Sigmoid colon (tissue), 6 donors: ENCODE measurements at regions not wholly inside any gene's neighbourhood (a gene's known extent, or its start where the extent isn't known, plus 50 kb on each side); places are given as distances from the start of the nearest gene placed in this dataset.

Source experiments
- DNase-seq: peaks from one replicate; pipeline ENCODE4 v3.0.0-alpha.2; 2019
- H3K27ac ChIP-seq, 4 donors: fragments of 200-600 bp; sonication (generic); one replicate each; pipeline ENCODE4 v1.5.1; 2016 to 2019; ENCODE audit warnings: mild to moderate bottlenecking in 1 of 4
- H3K27me3 ChIP-seq, 3 donors: fragments of 200-600 bp; sonication (generic); one replicate each; pipeline ENCODE4 v1.5.1; 2019; ENCODE audit warnings: mild to moderate bottlenecking in 1 of 3
- H3K36me3 ChIP-seq, 4 donors: fragments of 200-600 bp; sonication (generic); one replicate each; pipeline ENCODE4 v1.5.1; 2016 to 2019
- H3K4me1 ChIP-seq, 4 donors: fragments of 200-600 bp; sonication (generic); one replicate each; pipeline ENCODE4 v1.5.1; 2017 to 2019
- H3K4me3 ChIP-seq, 4 donors: fragments of 200-600 bp; sonication (generic); one replicate each; pipeline ENCODE4 v1.5.1; 2017 to 2019; ENCODE audit warnings: mild to moderate bottlenecking in 2 of 4, moderate library complexity in 1 of 4
- H3K9me3 ChIP-seq, 4 donors: fragments of 200-600 bp in 3 of 4; sonication (generic) in 3 of 4; one replicate each; pipeline versions ENCODE4 v1.5.1 to v1.6.1; 2013 to 2019
- CTCF ChIP-seq, 4 experiments: fragments of 450-650 bp in 3 of 4; fragments of 200-600 bp in 1 of 4; IDR thresholded peaks; one replicate each; pipeline ENCODE4 v1.5.1; 2016 to 2019; ENCODE audit warnings: antibody characterized with exemption in 4 of 4, mild to moderate bottlenecking in 3 of 4, moderate library complexity in 2 of 4
- EP300 ChIP-seq, 4 donors: sonication (generic); formaldehyde crosslinking; IDR thresholded peaks; one replicate each; pipeline ENCODE4 v1.6.1; 2017; ENCODE audit warnings: antibody characterized with exemption in 4 of 4
- POLR2A ChIP-seq, 2 donors: fragments of 450-650 bp; IDR thresholded peaks; one replicate each; pipeline ENCODE4 v1.6.1; 2016; ENCODE audit warnings: antibody characterized with exemption in 2 of 2, mild to moderate bottlenecking in 2 of 2, moderate library complexity in 2 of 2
- POLR2AphosphoS5 ChIP-seq, 4 donors: sonication (generic); formaldehyde crosslinking; IDR thresholded peaks; one replicate each; pipeline ENCODE4 v1.6.1; 2017; ENCODE audit warnings: antibody characterized with exemption in 4 of 4
- WGBS, 2 donors: extraction: QIAGEN DNeasy Blood & Tissue Kit; methylation state at CpG; one replicate each; pipeline ENCODE4 v1.1.7; 2013; 5-methylcytosine and 5-hydroxymethylcytosine counted together
- intact Hi-C: fragments of 100-400 bp; cut with DNase I; formaldehyde crosslinking; loops from one replicate; pipeline ENCODE4 v1.15.1; 2023
- donor health status: healthy with polysubstance abuse.
- donor health status: healthy.

GRCh38 chr10:117861329-117861728 is 185.4 kb downstream of the RAB11FIP2 start:
- TF ChIP-seq EP300 (IDR thresholded peaks at IDR 0.05) (no peak), POLR2A (IDR thresholded peaks at IDR 0.05) (no peak)
- intact Hi-C loops, result no loop called here
- WGBS, 2 donors, result 91% methylated on average over 4 of the region's 4 CpGs
- H3K9me3 ChIP-seq, result no peaks in the 10 kb centered on the region
- H3K4me3 ChIP-seq, result no peak overlapping the region
- H3K4me1 ChIP-seq, result no peaks in the 10 kb centered on the region
- no peaks in the 10 kb centered on the region for H3K36me3 ChIP-seq
- no peaks in the 10 kb centered on the region for H3K27me3 ChIP-seq
- H3K27ac ChIP-seq, result no peak overlapping the region
- DNase-seq, result no peak

- DNase-seq, result no peak
- Histone ChIP-seq H3K9me3 (no peaks in the 10 kb centered on the region), H3K36me3 (no peaks in the 10 kb centered on the region), H3K4me3 (no peak overlapping the region), H3K4me1 (no peaks in the 10 kb centered on the region), H3K27me3 (no peaks in the 10 kb centered on the region), H3K27ac (no peak overlapping the region)
- TF ChIP-seq CTCF (IDR thresholded peaks at IDR 0.05) (no peak), POLR2A (IDR thresholded peaks at IDR 0.05) (no peak), EP300 (IDR thresholded peaks at IDR 0.05) (no peak), POLR2AphosphoS5 (IDR thresholded peaks at IDR 0.05) (no peak)
- 61 to 80% methylated on average over 2 of the region's 2 CpGs for WGBS, 2 donors
- intact Hi-C loops, result no loop called here
Observed at GRCh38 chr10:117863771-117864170, 183.0 kb downstream of the RAB11FIP2 start.

GRCh38 chr10:117865945-117866344 is 180.8 kb downstream of the RAB11FIP2 start:
- intact Hi-C loops, result no loop called here
- H3K27me3 ChIP-seq, result no peaks in the 10 kb centered on the region
- TF ChIP-seq POLR2A (IDR thresholded peaks at IDR 0.05), result no peak
- TF ChIP-seq EP300 (IDR thresholded peaks at IDR 0.05), result no peak
- TF ChIP-seq CTCF (IDR thresholded peaks at IDR 0.05), result no peak
- no peak for TF ChIP-seq POLR2AphosphoS5 (IDR thresholded peaks at IDR 0.05)
- H3K4me1 ChIP-seq, result no peaks in the 10 kb centered on the region
- H3K4me3 ChIP-seq, result no peak overlapping the region
- H3K27ac ChIP-seq, result no peak overlapping the region
- no peaks in the 10 kb centered on the region for H3K9me3 ChIP-seq
- DNase-seq, result no peak
- no peaks in the 10 kb centered on the region for H3K36me3 ChIP-seq
- WGBS, 2 donors, result 83 to 84% methylated on average over 4 of the region's 4 CpGs

GRCh38 chr10:117868151-117868550 is 178.6 kb downstream of the RAB11FIP2 start:
- Histone ChIP-seq H3K4me1 (no peaks in the 10 kb centered on the region), H3K4me3 (no peak overlapping the region), H3K27me3 (no peaks in the 10 kb centered on the region), H3K9me3 (no peaks in the 10 kb centered on the region), H3K36me3 (no peaks in the 10 kb centered on the region), H3K27ac (no peak overlapping the region)
- no peak for TF ChIP-seq EP300 (IDR thresholded peaks at IDR 0.05)
- TF ChIP-seq POLR2A (IDR thresholded peaks at IDR 0.05), result no peak
- no peak for TF ChIP-seq POLR2AphosphoS5 (IDR thresholded peaks at IDR 0.05)
- no peak for TF ChIP-seq CTCF (IDR thresholded peaks at IDR 0.05)
- intact Hi-C loops, result no loop called here
- DNase-seq, result no peak
- 82% methylated on average over 9 of the region's 9 CpGs for WGBS, 2 donors

GRCh38 chr10:117875793-117876192 is 170.9 kb downstream of the RAB11FIP2 start:
- H3K27ac ChIP-seq, result no peak overlapping the region
- H3K4me1 ChIP-seq, result no peaks in the 10 kb centered on the region
- 39 to 73% methylated on average over 2 of the region's 2 CpGs for WGBS, 2 donors
- no peak for DNase-seq
- H3K9me3 ChIP-seq, result no peaks in the 10 kb centered on the region
- intact Hi-C loops, result no loop called here
- H3K27me3 ChIP-seq, result no peaks in the 10 kb centered on the region
- H3K36me3 ChIP-seq, result no peaks in the 10 kb centered on the region
- no peak overlapping the region for H3K4me3 ChIP-seq
- TF ChIP-seq POLR2AphosphoS5 (IDR thresholded peaks at IDR 0.05) (no peak), CTCF (IDR thresholded peaks at IDR 0.05) (no peak), POLR2A (IDR thresholded peaks at IDR 0.05) (no peak), EP300 (IDR thresholded peaks at IDR 0.05) (no peak)
